NOMO-1 treated with DMSO at 0.1 percent for 48 hours (cell line): ENCODE measurements at regions not wholly inside any gene's neighbourhood (a gene's known extent, or its start where the extent isn't known, plus 50 kb on each side); places are given as distances from the start of the nearest gene placed in this dataset.

Experiments used
- DNase-seq: peaks from one replicate; lab custom pipeline; 2025; ENCODE audit not compliant: unreplicated experiment; lab: John Stamatoyannopoulos, UW

- DNase-seq, result no peak
Measured at GRCh38 chr16:54231919-54232318, 54.7 kb downstream of the IRX3 start.

- DNase-seq, result no peak
Measured at GRCh38 chr16:54231336-54231735, 55.3 kb downstream of the IRX3 start.

GRCh38 chr16:54228325-54228724 lies 58.3 kb downstream of the IRX3 start:
- no peak for DNase-seq

GRCh38 chr16:54226296-54227010 lies 60.1 kb downstream of the IRX3 start:
- DNase-seq, result no peak

GRCh38 chr16:54219709-54220108 lies 66.9 kb downstream of the IRX3 start:
- no peak for DNase-seq

- DNase-seq, result no peak
Measured at GRCh38 chr16:54216688-54217087, 69.9 kb downstream of the IRX3 start.

GRCh38 chr16:54216268-54216667 lies 70.3 kb downstream of the IRX3 start:
- DNase-seq, result no peak

- DNase-seq, result no peak
Measured at GRCh38 chr16:54215471-54215870, 71.1 kb downstream of the IRX3 start.

GRCh38 chr16:54213322-54213721 lies 73.3 kb downstream of the IRX3 start:
- DNase-seq, result no peak

GRCh38 chr16:54212893-54213292 lies 73.7 kb downstream of the IRX3 start:
- no peak for DNase-seq

- peak; percentile 25 for DNase-seq
Measured at GRCh38 chr16:54211203-54211602, 75.4 kb downstream of the IRX3 start.

- peak; percentile 29 for DNase-seq
Measured at GRCh38 chr16:54210452-54211125, 76.0 kb downstream of the IRX3 start.

- no peak for DNase-seq
Measured at GRCh38 chr16:54208237-54208636, 78.3 kb downstream of the IRX3 start.

- no peak for DNase-seq
Measured at GRCh38 chr16:54207837-54208236, 78.8 kb downstream of the IRX3 start.

- DNase-seq, result no peak
Measured at GRCh38 chr16:54204756-54205155, 81.8 kb downstream of the IRX3 start.

GRCh38 chr16:54203851-54204505 lies 82.6 kb downstream of the IRX3 start:
- no peak for DNase-seq

- DNase-seq, result no peak
Measured at GRCh38 chr16:54203384-54203783, 83.2 kb downstream of the IRX3 start.
